ENCODE measurements at regions not wholly inside any gene's neighbourhood (a gene's known extent, or its start where the extent isn't known, plus 50 kb on each side); places are given as distances from the start of the nearest gene placed in this dataset.

DNA sequence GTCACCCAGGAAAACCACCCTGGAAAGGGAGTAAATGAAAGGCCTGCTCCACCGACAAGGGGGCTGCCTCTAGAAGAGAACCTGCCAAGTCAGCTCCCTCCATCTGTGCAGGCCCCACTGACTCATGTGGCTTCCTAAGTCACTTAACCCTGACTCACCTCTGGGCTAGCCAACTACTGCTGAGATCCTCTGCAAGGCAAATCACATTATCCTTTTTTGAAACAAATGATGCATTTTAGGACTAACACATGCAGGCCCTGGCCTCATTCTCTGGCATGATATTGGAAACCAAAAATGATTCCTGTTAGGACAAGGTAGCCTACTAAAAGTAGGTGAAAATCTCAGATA is 474.6 kb downstream of the EPHA4 start:
- H3K27me3 ChIP-seq (ENCODE audit: control insufficient read depth in 1 of 2, insufficient read depth in 2 of 2, low read length in 2 of 2), result no peaks in the 10 kb centered on the region
- ChIA-PET POLR2A (no interaction called here), CTCF (ENCODE audit: low intra/inter-chr PET ratio, low total read pairs) (no interaction called here)
- no peak overlapping the region for H3K4me2 ChIP-seq (ENCODE audit: low read depth, low read length)
- no peaks in the 10 kb centered on the region for H3K4me1 ChIP-seq (ENCODE audit: insufficient read depth, low read length)
- H3K4me3 ChIP-seq (replicated peaks in 1 of 3; ENCODE audit: insufficient read depth in 1 of 3, low read depth in 2 of 3, low read length in 3 of 3), result no peak overlapping the region
- no peak overlapping the region for H3K27ac ChIP-seq (ENCODE audit: extremely low read length, insufficient read depth, low read length)
- 40% methylated on average over 1 of the region's 1 CpG for WGBS (ENCODE audit: low lambda C conversion rate)
- TF ChIP-seq ATM (IDR thresholded peaks at IDR 0.05; ENCODE audit: borderline replicate concordance), result no peak
- no peak for TF ChIP-seq ZNF619 (CRISPR knock-in tag; IDR thresholded peaks at IDR 0.05)
- TF ChIP-seq ESRRA (CRISPR knock-in tag; IDR thresholded peaks at IDR 0.05; ENCODE audit: low read depth), result no peak
- TF ChIP-seq ZBTB26 (CRISPR knock-in tag; IDR thresholded peaks at IDR 0.05; ENCODE audit: borderline replicate concordance), result no peak
- no peak for TF ChIP-seq DDIT3 (CRISPR knock-in tag; IDR thresholded peaks at IDR 0.05)
- TF ChIP-seq ZMYM2 (CRISPR knock-in tag; IDR thresholded peaks at IDR 0.05), result no peak
- TF ChIP-seq HMGA1 (CRISPR knock-in tag; conservative IDR thresholded peaks at IDR 0.05), result no peak
- TF ChIP-seq SRSF1 (optimal IDR thresholded peaks at IDR 0.05; ENCODE audit: low read depth, low read length), result no peak
- TF ChIP-seq ZNF503 (CRISPR knock-in tag; IDR thresholded peaks at IDR 0.05), result no peak
- no peak overlapping the region for H2AFZ ChIP-seq (ENCODE audit: low read length)
- BruUV-seq (replicated peaks), result no TSS peak
- no peak overlapping the region for H3K9ac ChIP-seq (ENCODE audit: insufficient read depth, low read depth, low read length)
- DNase-seq (ENCODE audit: low spot score) (no peak), ATAC-seq (no peak), FAIRE-seq (no peak)
- no peaks in the 10 kb centered on the region for H4K20me1 ChIP-seq (ENCODE audit: insufficient read depth, low read length)
- intact Hi-C loops (cut with micrococcal nuclease; ENCODE audit: unreplicated experiment), result no loop called here
- in situ Hi-C loops (cut with HindIII; ENCODE audit: extremely low pct_ligation_motif_present, low pct_unique_long_range_greater_than_20kb), result no loop called here
- H3K36me3 ChIP-seq (replicated peaks in 1 of 2; ENCODE audit: control insufficient read depth in 1 of 2, insufficient read depth in 2 of 2, low read length in 2 of 2), result no peaks in the 10 kb centered on the region
- H3K79me2 ChIP-seq (ENCODE audit: insufficient read depth, low read length), result no peaks in the 10 kb centered on the region
- H3K9me3 ChIP-seq (ENCODE audit: low read length), result no peaks in the 10 kb centered on the region
